ENCODE measurements at regions not wholly inside any gene's neighbourhood (a gene's known extent, or its start where the extent isn't known, plus 50 kb on each side); places are given as distances from the start of the nearest gene placed in this dataset.

DNA sequence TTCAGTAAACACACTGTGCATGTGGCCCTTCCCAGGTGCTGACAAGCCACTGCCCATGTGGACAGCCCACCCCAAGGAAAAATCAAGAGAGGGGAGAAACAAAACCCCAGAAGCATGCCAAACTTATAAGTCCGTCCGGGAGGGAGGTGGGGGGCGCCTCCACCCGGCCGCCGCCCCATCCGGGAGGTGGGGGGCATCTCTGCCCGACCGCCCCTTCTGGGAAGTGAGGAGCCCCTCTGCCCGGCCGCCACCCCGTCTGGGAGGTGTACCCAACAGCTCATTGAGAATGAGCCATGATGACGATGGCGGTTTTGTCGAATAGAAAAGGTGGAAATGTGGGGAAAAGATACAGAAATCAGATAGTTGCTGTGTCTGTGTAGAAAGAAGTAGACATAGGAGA lies 53.8 kb upstream of the C2CD4B start:
- no peaks in the 10 kb centered on the region for H4K20me1 ChIP-seq (ENCODE audit: insufficient read depth, low read length)
- FAIRE-seq (no peak), DNase-seq (ENCODE audit: low read depth) (no peak)
- no peaks in the 10 kb centered on the region for H3K36me3 ChIP-seq (ENCODE audit: insufficient read depth, low read length)
- no peak overlapping the region for H3K4me3 ChIP-seq (ENCODE audit: insufficient read depth, low read depth, low read length)
- no peak overlapping the region for H3K9ac ChIP-seq (ENCODE audit: low read length)
- no peak overlapping the region for H3K27ac ChIP-seq (ENCODE audit: low read depth, low read length)
- no peak overlapping the region for H2AFZ ChIP-seq (ENCODE audit: low read depth, low read length)
- Mint-ChIP-seq H3K27me3 (ENCODE audit: low read depth, unreplicated experiment) (peaks cover 8% of the 10 kb centered on the region), H3K9me3 (ENCODE audit: unreplicated experiment) (peaks cover 33% of the 10 kb centered on the region), H3K27ac (ENCODE audit: unreplicated experiment) (no peak overlapping the region), H3K4me3 (ENCODE audit: unreplicated experiment) (no peak overlapping the region), H3K4me1 (ENCODE audit: low read depth, unreplicated experiment) (no peaks in the 10 kb centered on the region), H3K36me3 (ENCODE audit: low read depth, unreplicated experiment) (peaks cover 2% of the 10 kb centered on the region)
- no peak overlapping the region for H3K4me2 ChIP-seq (ENCODE audit: low read length)
- H3K9me3 ChIP-seq (ENCODE audit: insufficient read depth, low read depth, low read length): peaks cover 12% of the 10 kb centered on the region
- no peaks in the 10 kb centered on the region for H3K4me1 ChIP-seq (ENCODE audit: insufficient read depth, low read length)
- peaks cover 4% of the 10 kb centered on the region for H3K27me3 ChIP-seq (ENCODE audit: insufficient read depth, low read length)
- TF ChIP-seq EZH2 (IDR thresholded peaks at IDR 0.05; ENCODE audit: insufficient read depth, low read length): no peak
- TF ChIP-seq, protein P1, sequence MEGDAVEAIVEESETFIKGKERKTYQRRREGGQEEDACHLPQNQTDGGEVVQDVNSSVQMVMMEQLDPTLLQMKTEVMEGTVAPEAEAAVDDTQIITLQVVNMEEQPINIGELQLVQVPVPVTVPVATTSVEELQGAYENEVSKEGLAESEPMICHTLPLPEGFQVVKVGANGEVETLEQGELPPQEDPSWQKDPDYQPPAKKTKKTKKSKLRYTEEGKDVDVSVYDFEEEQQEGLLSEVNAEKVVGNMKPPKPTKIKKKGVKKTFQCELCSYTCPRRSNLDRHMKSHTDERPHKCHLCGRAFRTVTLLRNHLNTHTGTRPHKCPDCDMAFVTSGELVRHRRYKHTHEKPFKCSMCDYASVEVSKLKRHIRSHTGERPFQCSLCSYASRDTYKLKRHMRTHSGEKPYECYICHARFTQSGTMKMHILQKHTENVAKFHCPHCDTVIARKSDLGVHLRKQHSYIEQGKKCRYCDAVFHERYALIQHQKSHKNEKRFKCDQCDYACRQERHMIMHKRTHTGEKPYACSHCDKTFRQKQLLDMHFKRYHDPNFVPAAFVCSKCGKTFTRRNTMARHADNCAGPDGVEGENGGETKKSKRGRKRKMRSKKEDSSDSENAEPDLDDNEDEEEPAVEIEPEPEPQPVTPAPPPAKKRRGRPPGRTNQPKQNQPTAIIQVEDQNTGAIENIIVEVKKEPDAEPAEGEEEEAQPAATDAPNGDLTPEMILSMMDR (IDR thresholded peaks at IDR 0.05; ENCODE audit: insufficient read depth, low read depth, low read length): no peak
- H3K79me2 ChIP-seq (ENCODE audit: insufficient read depth, low read length): no peaks in the 10 kb centered on the region

DNA sequence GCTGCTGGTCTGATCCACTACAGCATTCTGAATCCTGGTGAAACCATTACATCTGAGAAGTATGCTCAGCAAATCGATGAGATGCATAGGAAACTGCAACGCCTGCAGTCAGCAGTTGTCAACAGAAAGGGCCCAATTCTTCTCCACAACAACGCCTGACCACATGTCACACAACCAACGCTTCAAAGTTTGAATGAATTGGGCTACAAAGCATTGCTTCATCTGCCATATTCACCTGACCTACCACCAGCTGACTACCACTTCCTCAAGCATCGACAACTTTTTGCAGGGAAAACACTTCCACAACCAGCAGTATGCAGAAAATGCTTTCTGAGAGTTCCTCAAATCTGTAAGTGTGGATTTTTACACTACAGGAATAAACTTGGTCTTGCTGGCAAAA lies 54.7 kb upstream of the C2CD4B start:
- Histone ChIP-seq H3K9ac (ENCODE audit: low read length) (no peak overlapping the region), H3K79me2 (ENCODE audit: insufficient read depth, low read length) (no peaks in the 10 kb centered on the region), H3K4me2 (ENCODE audit: low read length) (no peak overlapping the region), H3K4me3 (ENCODE audit: insufficient read depth, low read depth, low read length) (no peak overlapping the region), H3K9me3 (ENCODE audit: insufficient read depth, low read depth, low read length) (peaks cover 12% of the 10 kb centered on the region), H3K36me3 (ENCODE audit: insufficient read depth, low read length) (no peaks in the 10 kb centered on the region), H3K27ac (ENCODE audit: low read depth, low read length) (no peak overlapping the region), H3K27me3 (ENCODE audit: insufficient read depth, low read length) (peaks cover 4% of the 10 kb centered on the region), H3K4me1 (ENCODE audit: insufficient read depth, low read length) (no peaks in the 10 kb centered on the region), H2AFZ (ENCODE audit: low read depth, low read length) (no peak overlapping the region), H4K20me1 (ENCODE audit: insufficient read depth, low read length) (no peaks in the 10 kb centered on the region)
- no peaks in the 10 kb centered on the region for H3K4me1 Mint-ChIP-seq (ENCODE audit: low read depth, unreplicated experiment)
- FAIRE-seq (no peak), DNase-seq (ENCODE audit: low read depth) (no peak)
- peaks cover 34% of the 10 kb centered on the region for H3K9me3 Mint-ChIP-seq (ENCODE audit: unreplicated experiment)
- no peak overlapping the region for H3K4me3 Mint-ChIP-seq (ENCODE audit: unreplicated experiment)
- peaks cover 2% of the 10 kb centered on the region for H3K36me3 Mint-ChIP-seq (ENCODE audit: low read depth, unreplicated experiment)
- H3K27ac Mint-ChIP-seq (ENCODE audit: unreplicated experiment): no peak overlapping the region
- H3K27me3 Mint-ChIP-seq (ENCODE audit: low read depth, unreplicated experiment): peaks cover 8% of the 10 kb centered on the region
- TF ChIP-seq, protein P1 (IDR thresholded peaks at IDR 0.05; ENCODE audit: insufficient read depth, low read depth, low read length): no peak
- no peak for TF ChIP-seq EZH2 (IDR thresholded peaks at IDR 0.05; ENCODE audit: insufficient read depth, low read length)

DNA sequence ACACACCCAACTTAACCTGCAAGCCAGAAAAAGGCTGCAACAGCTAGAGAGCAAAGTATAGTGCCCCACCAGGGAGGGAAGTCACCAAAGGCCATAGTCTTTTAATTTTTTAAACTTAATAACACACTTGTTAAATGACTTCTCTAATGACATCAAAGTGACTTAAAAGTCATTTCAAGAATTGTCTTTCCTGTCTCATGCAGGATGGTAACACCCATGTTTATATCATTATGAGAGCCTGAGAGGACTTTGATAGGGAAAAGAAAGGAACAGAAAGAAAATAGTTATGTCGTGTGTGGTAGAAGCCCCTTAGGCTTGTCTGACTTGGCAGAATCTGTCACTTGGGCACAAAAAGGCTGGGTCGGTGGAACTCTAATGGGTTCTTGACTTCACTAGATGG lies 57.9 kb upstream of the C2CD4B start:
- Mint-ChIP-seq H3K27me3 (ENCODE audit: low read depth, unreplicated experiment) (peaks cover 16% of the 10 kb centered on the region), H3K9me3 (ENCODE audit: unreplicated experiment) (peaks cover 13% of the 10 kb centered on the region), H3K27ac (ENCODE audit: unreplicated experiment) (no peak overlapping the region), H3K4me1 (ENCODE audit: low read depth, unreplicated experiment) (no peaks in the 10 kb centered on the region), H3K36me3 (ENCODE audit: low read depth, unreplicated experiment) (no peaks in the 10 kb centered on the region), H3K4me3 (ENCODE audit: unreplicated experiment) (no peak overlapping the region)
- no peak overlapping the region for H2AFZ ChIP-seq (ENCODE audit: low read depth, low read length)
- TF ChIP-seq, protein P1 (IDR thresholded peaks at IDR 0.05; ENCODE audit: insufficient read depth, low read depth, low read length): no peak
- TF ChIP-seq EZH2 (IDR thresholded peaks at IDR 0.05; ENCODE audit: insufficient read depth, low read length): no peak
- no peak overlapping the region for H3K9ac ChIP-seq (ENCODE audit: low read length)
- no peak overlapping the region for H3K4me3 ChIP-seq (ENCODE audit: insufficient read depth, low read depth, low read length)
- no peaks in the 10 kb centered on the region for H3K79me2 ChIP-seq (ENCODE audit: insufficient read depth, low read length)
- H3K27me3 ChIP-seq (ENCODE audit: insufficient read depth, low read length): peaks cover 4% of the 10 kb centered on the region
- no peaks in the 10 kb centered on the region for H3K4me1 ChIP-seq (ENCODE audit: insufficient read depth, low read length)
- no peak for FAIRE-seq
- peaks cover 3% of the 10 kb centered on the region for H3K9me3 ChIP-seq (ENCODE audit: insufficient read depth, low read depth, low read length)
- H3K27ac ChIP-seq (ENCODE audit: low read depth, low read length): no peak overlapping the region
- DNase-seq (ENCODE audit: low read depth): no peak
- H4K20me1 ChIP-seq (ENCODE audit: insufficient read depth, low read length): no peaks in the 10 kb centered on the region
- no peaks in the 10 kb centered on the region for H3K36me3 ChIP-seq (ENCODE audit: insufficient read depth, low read length)
- H3K4me2 ChIP-seq (ENCODE audit: low read length): no peak overlapping the region
